Stimulated activated CD4-positive, alpha-beta T cell treated with anti-CD3 and anti-CD28 coated beads, Interleukin-15, amount 100 ng/mL, for 48 hours (primary cell): ENCODE measurements at regions not wholly inside any gene's neighbourhood (a gene's known extent, or its start where the extent isn't known, plus 50 kb on each side); places are given as distances from the start of the nearest gene placed in this dataset.
"Not testable (repeated sequence)": the region's sequence is repeated elsewhere in the genome, so short reads cannot be mapped to it uniquely, and the experiment has no call there.

ENCODE experiments used
- DNase-seq, 2 donors: peaks; one replicate each; pipeline ENCODE4 v3.0.0-alpha.2; 2020; ENCODE audit warnings: low read depth in 2 of 2

- DNase-seq, result no peak
Observed at GRCh38 chr2:219832904-219833303, 205.5 kb downstream of the SLC4A3 start.

DNA sequence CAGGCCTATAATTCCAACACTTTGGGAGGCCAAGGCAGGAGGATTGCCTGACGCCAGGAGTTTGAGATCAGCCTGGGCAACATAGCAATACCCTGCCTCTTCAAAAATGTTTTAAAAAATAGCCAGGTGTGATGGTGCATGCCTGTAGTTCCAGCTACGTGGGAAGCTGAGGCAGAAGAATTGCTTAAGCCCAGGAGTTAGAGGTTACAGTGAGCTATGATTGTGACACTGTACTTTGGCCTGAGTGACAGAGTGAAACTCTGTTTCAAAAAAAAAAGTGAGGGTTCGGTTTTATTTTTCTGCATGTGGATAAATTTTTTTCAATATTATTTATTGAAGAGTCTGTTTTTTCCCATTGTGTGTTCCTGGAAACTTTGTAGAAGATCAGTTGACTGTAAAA is 208.1 kb downstream of the SLC4A3 start:
- no peak for DNase-seq

DNA sequence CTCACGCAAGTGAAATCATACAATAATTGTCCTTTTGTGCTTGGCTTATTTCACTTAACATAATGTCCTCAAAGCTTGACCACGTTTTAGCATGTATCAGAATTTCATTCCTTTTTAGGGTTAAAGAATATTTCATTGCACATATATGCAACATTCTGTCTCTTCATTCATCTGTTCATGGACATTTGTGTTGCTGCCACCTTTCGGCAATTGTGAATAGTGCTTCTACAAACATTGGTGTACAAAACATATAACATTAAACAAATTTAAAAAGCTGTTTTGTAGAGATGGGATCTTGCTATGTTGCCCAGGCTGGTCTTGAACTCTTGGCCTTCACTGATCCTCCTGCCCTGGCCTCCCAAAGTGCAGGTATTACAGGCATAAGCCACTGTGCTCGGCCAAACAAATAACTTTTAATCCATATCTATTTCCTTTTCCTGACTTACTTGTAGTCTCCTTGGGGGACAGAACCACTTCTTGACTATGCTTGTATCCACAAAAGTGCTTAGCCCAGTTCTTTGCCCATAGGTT is 209.3 kb downstream of the SLC4A3 start:
- no peak for DNase-seq

DNA sequence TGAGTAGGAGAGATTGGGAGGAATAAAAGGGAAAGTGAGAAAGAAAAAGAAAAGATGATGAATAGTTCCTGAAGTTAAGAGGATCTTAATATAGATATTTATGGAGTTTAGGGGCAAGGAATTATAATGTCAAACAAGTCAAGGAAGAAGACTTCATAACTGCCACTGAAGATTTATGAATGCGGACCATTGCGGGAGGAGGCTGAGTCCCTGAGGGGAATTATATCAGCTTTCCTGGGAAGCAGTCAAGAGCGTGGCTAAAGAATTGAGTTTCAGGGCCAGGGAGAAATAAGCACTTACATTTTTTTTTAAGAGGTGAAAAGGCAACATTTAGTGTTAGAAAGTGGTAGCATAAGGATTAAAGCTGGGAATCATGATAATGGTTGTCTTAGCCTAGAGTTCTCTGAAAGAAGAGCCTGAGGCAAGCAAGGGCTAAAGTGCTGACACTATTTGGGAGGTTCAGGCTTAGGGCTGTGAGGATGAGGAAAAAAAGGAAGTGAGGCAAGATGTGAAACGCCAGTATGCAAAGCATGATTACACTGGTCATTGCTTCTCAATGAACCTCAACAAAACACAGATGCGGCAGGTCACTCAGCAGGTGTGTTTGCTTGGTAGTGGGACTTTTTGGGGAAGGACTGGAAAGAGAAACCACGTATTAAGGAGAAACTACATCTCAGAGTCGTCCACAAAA is 217.1 kb downstream of the SLC4A3 start:
- no peak for DNase-seq

DNA sequence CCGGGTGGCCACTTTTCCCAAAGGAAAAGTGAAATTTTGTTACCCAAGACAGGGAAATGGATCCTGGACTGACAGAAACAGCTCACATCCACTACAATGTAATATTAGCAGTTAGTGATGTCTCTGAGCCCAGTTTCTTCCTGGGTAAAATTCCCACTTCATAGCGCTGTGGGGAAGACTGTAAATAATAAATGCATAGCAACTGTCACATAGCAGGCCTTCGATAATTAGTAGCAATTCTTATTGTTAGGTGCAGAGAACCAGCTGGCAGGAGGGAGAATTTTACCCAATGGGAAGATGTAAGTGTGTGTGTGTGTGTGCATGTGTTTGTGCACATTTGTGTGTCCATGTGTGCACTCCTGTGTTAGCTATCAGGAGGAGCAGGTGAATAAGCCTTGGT is 221.5 kb downstream of the SLC4A3 start:
- DNase-seq, result no peak

DNA sequence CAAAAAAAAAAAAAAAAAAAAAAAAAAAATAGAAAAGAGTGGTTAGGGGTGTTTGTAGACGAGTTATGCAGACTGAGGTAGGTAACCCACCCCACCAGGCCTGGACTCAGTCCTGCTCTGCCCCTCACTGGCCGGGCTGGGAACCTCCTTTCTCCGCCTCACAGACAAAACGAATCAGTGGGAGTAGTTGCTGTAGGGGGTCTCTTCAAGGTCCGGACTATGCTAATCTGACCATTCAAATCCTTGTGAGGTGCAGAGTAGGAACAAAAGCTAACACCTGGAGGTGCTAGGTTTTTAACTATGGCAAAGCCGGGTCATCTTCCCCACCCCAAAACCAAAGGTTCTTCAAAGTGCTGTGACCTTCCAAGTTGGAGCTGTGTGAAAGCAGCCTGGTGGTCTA is 223.7 kb downstream of the SLC4A3 start:
- no peak for DNase-seq

- DNase-seq, result no peak
Observed at GRCh38 chr2:219851801-219852481, 224.5 kb downstream of the SLC4A3 start.

DNA sequence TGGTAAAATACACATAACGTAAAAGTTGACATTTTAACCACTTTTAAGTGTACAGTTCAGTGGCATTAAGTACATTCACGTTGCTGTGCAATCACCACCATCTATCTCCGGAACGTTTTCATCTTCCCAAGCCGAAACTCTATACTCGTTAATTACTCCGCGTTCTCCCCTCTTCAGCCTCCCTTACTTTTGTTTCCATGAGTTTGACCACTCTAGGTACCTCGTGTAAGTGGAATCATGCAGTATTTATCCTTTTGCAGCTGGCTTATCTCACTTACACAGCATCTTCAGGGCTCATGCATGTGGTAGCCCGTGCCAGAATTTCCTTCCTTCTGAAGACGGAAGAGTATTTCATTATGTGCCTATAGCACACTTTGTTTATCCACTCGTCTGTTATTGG is 225.2 kb downstream of the SLC4A3 start:
- no peak for DNase-seq

DNA sequence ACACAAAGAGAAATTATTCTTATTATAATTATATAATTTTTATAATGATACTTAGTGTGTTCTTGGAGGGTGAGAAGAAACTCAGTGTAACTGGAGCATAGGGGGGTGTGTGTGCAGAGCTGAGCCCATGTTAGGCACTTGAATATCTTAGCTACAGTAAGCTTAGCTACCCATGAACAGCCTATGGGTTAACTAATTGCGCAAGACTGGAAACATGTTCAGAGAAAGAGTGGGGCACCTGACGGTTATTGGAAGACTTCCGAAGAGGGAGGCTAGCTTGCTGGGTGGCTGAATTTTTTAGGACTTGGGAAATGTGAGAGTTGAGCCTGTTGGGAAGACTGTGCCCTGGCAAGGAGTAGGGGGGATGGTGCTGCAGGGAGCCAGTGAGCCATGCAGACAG is 229.2 kb downstream of the SLC4A3 start:
- DNase-seq, result no peak

DNA sequence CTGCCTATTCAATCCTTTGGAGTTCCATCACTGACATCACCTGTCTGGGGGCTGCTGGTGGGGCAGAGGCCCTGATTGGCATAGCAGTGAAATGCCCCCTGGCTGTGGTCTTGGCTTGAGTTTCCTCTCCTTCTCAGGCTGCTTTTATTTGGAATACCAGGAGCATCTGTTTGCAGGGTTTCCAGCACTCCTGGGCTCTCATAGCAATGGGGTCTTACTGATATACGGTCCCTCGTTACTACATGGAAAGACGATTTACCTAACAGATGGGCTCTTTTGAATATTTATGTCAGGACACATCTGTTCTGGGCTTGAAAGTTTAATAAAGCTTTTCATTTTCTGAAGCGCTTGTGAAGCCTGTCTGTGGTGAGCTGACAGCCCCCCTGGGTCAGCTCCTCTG is 230.3 kb downstream of the SLC4A3 start:
- no peak for DNase-seq

DNA sequence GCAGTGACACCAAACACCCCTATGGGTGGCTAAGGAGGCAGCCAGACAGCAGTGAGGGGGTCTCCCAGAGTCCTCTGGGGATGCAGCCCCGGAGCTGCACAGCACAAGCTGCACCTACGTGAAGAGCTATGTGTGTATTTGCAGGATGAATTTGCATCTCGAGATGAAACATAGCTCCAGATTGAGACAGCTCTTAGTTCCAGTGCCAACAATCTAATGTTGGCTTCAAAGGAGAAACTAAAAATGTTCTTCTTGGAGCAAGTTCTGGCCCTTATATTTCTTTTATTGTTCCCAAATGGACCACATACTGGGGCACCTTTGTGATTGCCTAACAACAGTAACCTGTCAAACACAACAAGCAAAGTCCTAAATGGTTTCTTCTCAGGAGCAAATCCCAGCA is 233.9 kb downstream of the SLC4A3 start:
- no peak for DNase-seq

DNA sequence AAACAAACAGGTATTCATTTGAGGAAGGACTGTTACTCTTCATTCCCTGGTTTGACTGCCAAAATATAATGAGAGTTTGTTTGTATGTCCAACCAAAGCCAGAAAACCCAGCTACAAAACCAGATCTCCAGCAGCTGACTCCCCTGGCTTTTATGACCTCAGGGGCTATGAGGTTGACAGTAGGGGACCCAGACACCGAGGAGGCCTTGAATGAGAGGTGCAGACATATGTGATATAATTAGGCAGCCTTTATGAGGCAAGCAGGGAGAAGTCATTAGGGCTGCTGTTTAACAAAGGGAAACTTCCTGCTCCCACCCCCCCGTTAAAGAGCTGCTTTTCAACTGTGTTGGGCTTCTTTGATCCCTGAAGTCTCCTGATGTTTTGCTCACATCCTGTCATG is 236.7 kb downstream of the SLC4A3 start:
- DNase-seq, result no peak

DNA sequence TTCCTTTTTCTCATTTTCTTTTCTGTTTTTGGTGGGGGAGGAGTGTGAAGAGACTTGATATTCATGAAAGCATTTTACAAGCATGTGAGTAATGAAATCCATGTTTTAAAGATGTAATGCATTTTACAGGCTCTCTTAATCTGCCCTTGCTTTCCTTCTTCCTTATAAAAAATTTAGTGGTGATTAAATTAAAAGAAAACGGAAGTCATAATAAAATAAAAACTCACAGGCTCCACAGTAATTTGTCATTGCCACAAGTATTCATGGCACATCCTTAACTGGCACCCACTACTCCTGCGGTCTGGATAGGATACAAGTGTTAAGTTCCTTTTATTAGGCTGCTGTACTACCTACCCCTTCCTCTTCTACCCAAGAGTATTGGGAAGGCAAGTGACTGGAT is 241.2 kb downstream of the SLC4A3 start:
- no peak for DNase-seq

DNA sequence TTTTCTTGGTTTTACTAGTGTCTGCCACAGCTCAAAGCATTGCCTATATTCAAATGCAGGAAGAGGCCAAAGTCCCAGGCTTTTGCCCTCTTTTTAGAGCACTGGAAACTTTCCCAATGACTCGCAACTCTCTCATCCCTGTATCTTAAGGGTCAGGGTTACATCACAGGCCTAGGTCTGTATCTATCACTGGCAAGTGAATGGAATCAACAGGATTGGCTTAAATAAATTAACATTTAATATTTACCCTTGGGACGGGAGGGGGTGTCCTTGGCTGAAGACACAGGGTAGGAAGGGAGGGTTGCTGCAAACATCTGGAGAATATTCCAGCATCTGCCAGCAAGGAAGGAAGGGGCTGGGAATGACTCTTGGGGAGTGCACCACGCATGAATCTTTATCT is 242.6 kb downstream of the SLC4A3 start:
- DNase-seq, result no peak

DNA sequence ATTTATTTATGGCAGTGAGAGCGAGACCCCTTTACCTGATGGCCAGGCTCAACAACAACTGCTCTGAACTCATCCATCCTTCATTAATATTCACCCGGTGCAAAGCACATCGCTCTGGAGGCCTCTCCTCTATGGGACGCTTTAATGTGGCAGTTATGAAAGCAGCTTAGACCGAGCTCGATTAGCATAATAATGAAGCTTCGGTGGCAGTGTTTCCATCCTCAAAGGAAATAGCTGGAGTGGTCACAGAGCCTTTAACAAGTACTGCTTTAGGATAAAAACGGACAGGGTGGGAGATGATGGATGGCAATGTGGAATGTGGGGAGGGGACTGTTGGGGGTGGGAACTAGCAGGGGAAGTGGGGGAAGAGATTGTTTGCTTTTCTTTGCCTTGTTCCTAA is 243.9 kb downstream of the SLC4A3 start:
- no peak for DNase-seq

DNA sequence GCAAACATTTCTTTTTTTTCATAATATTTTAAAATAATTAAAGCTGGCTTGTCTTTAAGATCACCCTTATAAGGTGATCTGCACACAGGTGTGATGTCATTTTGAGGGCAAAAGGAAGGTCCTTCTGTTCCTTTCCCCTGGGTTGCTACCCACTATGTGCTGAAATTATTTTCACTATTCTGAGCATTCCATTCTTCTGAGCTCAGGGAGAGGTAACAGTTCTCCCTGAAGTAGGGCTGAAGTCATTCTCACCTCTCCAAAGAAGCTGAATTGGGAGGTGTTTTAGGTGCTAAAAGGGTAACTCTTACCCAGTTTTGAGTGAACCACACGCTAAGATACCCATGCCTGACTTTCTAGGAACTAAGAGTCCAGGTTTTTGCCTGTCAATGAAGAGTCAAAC is 247.6 kb downstream of the SLC4A3 start:
- DNase-seq, result no peak

- DNase-seq, result not testable (repeated sequence)
Observed at GRCh38 chr2:219875986-219876385, 248.6 kb downstream of the SLC4A3 start.

GRCh38 chr2:219876931-219877330 is 249.5 kb downstream of the SLC4A3 start:
- no peak for DNase-seq

DNA sequence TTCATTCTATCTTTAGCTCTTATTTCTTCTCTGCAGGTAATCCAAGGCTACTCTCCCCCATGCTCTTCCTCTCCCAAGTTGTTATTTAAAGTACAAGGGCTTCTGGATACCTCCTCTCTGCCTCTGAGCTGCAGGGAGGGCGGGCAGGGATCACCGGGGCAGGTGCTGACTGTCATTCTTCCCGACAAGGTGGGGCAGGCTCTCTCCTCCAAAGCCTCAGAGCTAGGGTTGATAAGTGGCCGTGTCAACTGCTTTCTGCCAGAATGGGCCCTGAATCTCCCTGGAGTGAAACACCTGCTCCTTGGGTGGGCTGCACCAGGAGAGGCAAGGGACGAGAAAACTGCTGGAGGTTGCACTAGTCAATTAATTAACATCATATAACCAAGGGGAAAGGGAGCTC is 250.3 kb downstream of the SLC4A3 start:
- DNase-seq, result no peak

- no peak for DNase-seq
Observed at GRCh38 chr2:219878516-219878915, 251.1 kb downstream of the SLC4A3 start.

DNA sequence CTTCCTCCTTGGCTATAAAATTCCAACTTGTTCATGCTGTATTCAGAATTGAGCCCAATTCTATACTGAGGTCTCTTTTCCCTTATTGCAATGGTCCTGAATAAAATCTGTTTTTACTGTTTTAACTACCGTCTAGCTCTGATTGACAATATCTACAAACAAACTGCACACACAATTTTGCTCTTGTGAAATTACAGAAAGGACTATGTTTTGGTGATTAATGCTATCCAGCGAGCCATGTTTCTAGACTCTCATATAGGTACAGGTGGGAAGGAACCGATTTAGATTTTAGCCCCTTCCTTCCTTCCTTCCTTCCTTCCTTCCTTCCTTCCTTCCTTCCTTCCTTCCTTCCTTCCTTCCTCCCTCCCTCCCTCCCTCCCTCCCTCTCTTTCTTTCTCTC is 254.4 kb downstream of the SLC4A3 start:
- no peak for DNase-seq

GRCh38 chr2:219886615-219887014 is 259.2 kb downstream of the SLC4A3 start:
- DNase-seq, result no peak

DNA sequence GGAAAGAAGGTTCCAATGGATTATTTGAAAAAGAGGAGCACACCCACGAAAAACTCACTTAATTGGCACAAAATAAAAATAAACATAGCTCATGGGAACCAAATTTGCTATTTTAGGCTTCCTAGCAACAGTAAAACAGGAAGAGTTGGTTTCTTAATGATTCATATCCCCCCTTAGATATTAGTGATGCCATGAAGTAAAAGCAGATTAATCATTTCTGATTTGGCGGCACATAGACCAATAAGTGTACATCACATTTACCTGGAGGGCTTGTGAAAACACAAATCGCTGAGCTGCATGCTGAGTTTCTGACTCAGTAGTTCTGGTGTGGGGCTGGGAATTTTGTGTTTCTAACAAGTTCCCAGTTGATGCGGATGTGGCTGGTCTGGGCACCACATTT is 260.4 kb downstream of the SLC4A3 start:
- no peak for DNase-seq

- DNase-seq, result no peak
Observed at GRCh38 chr2:219893541-219893940, 266.1 kb downstream of the SLC4A3 start.
